ENCODE measurements at regions not wholly inside any gene's neighbourhood (a gene's known extent, or its start where the extent isn't known, plus 50 kb on each side); places are given as distances from the start of the nearest gene placed in this dataset.

- TF ChIP-seq, protein P1, sequence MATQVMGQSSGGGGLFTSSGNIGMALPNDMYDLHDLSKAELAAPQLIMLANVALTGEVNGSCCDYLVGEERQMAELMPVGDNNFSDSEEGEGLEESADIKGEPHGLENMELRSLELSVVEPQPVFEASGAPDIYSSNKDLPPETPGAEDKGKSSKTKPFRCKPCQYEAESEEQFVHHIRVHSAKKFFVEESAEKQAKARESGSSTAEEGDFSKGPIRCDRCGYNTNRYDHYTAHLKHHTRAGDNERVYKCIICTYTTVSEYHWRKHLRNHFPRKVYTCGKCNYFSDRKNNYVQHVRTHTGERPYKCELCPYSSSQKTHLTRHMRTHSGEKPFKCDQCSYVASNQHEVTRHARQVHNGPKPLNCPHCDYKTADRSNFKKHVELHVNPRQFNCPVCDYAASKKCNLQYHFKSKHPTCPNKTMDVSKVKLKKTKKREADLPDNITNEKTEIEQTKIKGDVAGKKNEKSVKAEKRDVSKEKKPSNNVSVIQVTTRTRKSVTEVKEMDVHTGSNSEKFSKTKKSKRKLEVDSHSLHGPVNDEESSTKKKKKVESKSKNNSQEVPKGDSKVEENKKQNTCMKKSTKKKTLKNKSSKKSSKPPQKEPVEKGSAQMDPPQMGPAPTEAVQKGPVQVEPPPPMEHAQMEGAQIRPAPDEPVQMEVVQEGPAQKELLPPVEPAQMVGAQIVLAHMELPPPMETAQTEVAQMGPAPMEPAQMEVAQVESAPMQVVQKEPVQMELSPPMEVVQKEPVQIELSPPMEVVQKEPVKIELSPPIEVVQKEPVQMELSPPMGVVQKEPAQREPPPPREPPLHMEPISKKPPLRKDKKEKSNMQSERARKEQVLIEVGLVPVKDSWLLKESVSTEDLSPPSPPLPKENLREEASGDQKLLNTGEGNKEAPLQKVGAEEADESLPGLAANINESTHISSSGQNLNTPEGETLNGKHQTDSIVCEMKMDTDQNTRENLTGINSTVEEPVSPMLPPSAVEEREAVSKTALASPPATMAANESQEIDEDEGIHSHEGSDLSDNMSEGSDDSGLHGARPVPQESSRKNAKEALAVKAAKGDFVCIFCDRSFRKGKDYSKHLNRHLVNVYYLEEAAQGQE (IDR thresholded peaks at IDR 0.05; ENCODE audit: unreplicated experiment), result no peak
- TF ChIP-seq EZH2 (IDR thresholded peaks at IDR 0.05; ENCODE audit: low read depth, unreplicated experiment) (no peak), CTCF (conservative IDR thresholded peaks at IDR 0.05; ENCODE audit: low read depth in 2 of 2) (no peak), POLR2AphosphoS5 (IDR thresholded peaks at IDR 0.05; ENCODE audit: low read depth) (no peak), EZH2phosphoT487 (IDR thresholded peaks at IDR 0.05; ENCODE audit: unreplicated experiment) (no peak), CREB1 (CRISPR knock-in tag; IDR thresholded peaks at IDR 0.05; ENCODE audit: low read depth) (no peak), STAT1 (IDR thresholded peaks at IDR 0.05; ENCODE audit: unreplicated experiment) (no peak), NANOG (IDR thresholded peaks at IDR 0.05; ENCODE audit: borderline replicate concordance) (no peak)
These were observed 60.9 kb upstream of the JDP2 start for GRCh38 chr14:75366963-75367362.
